ENCODE measurements at regions not wholly inside any gene's neighbourhood (a gene's known extent, or its start where the extent isn't known, plus 50 kb on each side); places are given as distances from the start of the nearest gene placed in this dataset.

- ATAC-seq (no peak), DNase-seq (ENCODE audit: low spot score) (no peak)
- intact Hi-C loops (cut with DNase I), result no loop called here
Observed at GRCh38 chr13:43981512-43982301, 102.0 kb downstream of the LACC1 start.

GRCh38 chr13:43983373-43983772 is 103.7 kb downstream of the LACC1 start:
- no peak for ATAC-seq
- DNase-seq (ENCODE audit: low spot score), result no peak
- intact Hi-C loops (cut with DNase I), result no loop called here

GRCh38 chr13:43984292-43984691 is 104.6 kb downstream of the LACC1 start:
- no peak for ATAC-seq
- intact Hi-C loops (cut with DNase I), result no loop called here

GRCh38 chr13:43985422-43986072 is 105.8 kb downstream of the LACC1 start:
- intact Hi-C loops (cut with DNase I), result no loop called here
- ATAC-seq (peak; percentile 26), DNase-seq (ENCODE audit: low spot score) (no peak)

More at GRCh38 chr13:43984292-43984691, 104.6 kb downstream of the LACC1 start:
- no peak for DNase-seq (ENCODE audit: low spot score)

DNA sequence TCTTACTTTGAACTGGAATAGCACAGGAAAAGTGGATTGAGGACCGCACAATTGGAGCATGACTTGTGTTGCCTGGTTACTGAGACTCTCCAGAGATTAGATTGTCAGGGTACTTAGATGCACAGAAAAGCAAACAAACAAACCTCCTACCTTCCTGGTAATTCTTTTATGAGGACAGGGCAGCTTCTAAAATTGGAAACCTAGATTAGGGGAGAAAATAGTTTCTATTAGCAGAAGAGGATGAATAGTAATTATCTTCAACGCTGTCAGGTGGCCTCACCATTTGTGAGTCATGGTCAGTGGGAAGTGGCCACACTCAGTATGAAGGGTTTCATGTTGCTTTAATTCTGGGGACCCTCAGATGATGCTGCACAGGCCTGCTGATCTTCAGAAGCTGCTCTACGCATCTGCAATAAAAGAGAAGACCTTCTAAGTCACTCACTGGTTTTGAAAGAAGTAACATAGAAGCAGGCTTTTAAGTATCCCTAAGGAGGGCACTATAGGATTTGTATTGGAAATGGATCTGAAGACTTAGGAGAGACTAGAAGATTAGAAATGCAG is 106.8 kb downstream of the LACC1 start:
- DNase-seq (ENCODE audit: low spot score), result no peak
- intact Hi-C loops (cut with DNase I), result no loop called here
- ATAC-seq, result peak; percentile 74

DNA sequence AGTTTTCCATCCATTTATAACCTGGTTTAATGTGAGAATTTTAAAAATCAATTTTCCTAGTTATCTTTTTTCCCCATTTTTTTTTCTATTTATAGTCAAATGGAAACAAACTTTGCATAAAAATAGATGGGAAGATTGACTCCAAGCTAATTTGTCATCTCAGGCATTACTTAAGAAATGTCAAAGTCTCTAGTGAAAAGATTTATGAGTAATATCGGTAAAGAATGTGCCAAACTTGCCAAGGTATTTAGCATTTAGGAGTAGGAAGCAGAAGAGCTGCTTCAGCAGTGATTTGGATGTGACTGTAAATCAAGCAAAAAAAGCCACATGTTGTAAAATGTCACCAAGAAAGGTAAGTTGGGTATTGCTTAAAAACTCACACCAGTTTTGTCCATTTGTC is 108.6 kb downstream of the LACC1 start:
- no peak for ATAC-seq
- intact Hi-C loops (cut with DNase I), result no loop called here
- DNase-seq (ENCODE audit: low spot score), result no peak

DNA sequence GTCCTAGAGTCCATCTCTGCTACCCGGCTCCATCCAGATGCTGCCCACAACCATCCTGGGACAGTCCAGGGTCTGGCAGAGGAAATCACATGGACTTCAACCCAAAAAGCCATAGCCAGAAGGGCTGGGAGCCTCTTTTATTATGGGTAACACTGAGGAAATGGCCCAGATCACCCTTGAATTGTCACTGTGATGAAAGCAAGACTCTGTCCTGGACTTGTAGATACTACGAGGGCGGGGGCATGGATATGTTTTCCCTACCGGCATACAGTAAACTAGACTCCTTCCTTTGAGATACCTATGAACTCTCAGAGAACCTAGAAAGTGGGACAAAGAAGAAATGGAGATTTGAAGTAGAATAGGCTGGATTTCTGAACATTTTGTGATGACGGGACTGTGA is 110.3 kb downstream of the LACC1 start:
- DNase-seq (ENCODE audit: low spot score), result no peak

DNA sequence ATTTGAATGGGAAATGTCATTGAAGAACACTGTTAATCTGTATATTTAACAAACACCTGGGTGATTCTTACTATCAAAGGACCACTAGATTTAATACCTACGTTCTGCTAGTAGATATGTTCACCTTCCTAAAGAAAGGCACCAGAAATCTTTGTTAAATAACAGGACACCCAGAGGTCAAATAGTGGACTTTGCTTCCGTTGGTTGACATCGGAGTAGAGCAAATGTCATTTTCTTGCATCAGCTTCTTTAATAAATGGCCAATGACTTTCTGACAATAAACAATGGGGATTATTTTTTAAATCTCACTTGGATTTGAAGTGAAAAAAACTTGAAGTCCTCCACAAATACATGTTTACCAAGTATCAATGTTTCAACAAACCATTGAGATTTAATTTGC is 111.1 kb downstream of the LACC1 start:
- ATAC-seq, result no peak
- intact Hi-C loops (cut with DNase I), result no loop called here
- DNase-seq (ENCODE audit: low spot score), result no peak

More for the DNA sequence above, 110.3 kb downstream of the LACC1 start:
- intact Hi-C loops (cut with DNase I), result no loop called here
- no peak for ATAC-seq

DNA sequence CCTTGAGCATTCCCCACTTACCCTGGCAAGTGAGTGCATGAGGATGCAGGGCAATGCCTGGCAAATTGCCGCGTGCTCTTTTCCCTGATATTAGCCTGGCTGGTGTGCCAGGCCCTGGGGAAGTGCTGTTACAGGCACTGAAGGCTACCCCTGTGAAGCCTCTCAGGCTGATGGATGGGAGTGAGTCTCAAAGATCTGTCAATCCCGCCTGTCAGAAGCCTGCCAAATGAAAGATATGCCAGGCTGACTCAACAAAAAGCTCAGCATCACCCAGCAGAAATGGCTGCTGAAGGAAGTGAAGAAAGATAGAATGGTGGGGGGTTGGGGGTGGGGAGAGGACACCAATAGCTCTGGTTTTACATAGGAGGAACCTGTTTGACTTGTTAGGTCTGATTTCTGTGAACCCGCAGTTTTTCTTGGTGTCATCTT is 112.1 kb downstream of the LACC1 start:
- intact Hi-C loops (cut with DNase I), result no loop called here
- no peak for ATAC-seq
- DNase-seq (ENCODE audit: low spot score), result no peak

DNA sequence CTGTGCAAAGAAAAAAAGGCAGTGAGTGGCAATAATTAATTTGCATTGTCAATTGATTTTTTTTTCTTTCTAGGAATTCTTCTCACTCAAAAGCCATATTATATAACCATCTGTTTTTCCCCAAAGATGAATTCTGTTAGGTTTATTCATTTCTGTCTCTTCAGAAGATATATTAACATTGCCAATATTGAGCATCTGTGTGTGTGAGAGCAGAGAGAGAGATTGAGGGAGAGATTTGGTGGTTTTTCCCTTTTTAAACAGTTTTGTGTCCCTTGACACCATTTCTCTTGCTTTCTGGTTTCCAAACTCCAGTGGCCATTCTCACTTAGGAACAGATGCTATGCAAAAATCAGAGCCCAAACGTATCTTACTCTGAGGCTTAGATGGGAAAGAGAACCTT is 112.5 kb downstream of the LACC1 start:
- ATAC-seq (no peak), DNase-seq (ENCODE audit: low spot score) (no peak)
- intact Hi-C loops (cut with DNase I), result no loop called here

DNA sequence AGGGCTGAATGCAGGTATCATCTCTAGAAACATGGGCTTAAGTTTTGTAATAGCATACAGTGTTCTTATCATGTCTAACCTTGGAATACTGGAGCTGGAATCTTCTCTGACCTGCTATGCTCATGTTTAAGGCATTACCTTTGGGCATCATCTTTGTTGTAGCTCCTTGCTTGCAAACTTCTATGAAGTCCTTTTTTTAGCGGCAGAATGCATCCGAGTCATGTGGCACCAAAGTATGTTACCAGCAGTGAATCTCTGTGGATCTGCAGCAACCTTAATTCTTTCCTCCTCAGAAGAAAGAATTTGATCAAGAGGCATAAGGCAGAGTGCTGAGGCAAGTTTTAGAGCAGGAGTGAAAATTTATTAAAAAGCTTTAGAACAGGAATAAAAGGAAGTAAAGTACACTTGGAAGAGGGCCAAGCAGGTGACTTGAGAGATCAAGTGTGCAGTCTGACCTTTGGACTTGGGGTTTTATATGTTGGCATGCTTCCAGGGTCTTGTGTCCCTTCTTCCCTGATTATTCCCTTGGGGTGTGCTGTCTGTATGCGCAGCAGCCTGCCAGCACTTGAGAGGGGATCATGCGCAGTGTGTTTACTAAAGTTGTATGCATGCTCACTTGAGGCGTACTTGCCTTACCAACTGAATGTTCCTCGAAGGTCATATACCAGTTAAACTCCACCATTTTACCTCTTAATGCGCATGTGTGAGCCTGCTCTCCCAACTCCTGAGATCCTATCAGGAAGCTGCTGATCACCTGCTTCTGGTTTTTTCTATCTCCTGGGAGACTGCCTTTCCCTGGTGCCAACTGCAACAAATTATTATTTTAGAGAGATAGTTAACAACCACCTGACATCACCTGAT is 115.5 kb downstream of the LACC1 start:
- intact Hi-C loops (cut with DNase I), result no loop called here
- ATAC-seq, result no peak

DNA sequence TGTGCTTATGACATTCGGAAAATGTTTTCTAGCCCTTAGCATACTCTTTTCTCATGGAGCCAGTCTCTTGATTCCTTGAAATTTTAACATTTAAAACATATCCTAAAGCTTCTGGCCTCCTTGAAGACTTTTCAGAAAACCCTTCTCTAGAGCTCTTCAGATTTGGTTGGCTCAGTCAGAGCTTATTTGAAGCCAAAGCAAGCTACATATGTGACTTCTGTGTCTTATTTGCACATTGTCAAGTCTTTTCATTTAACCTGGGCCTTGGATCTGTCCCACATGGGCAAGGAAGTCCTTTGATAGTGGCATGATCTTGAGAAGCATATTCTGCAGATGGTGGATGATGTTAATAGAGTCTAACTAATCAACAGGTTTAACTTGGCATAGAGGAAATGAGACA is 116.5 kb downstream of the LACC1 start:
- ATAC-seq (no peak), DNase-seq (ENCODE audit: low spot score) (no peak)
- intact Hi-C loops (cut with DNase I), result no loop called here

More for the DNA sequence above, 115.5 kb downstream of the LACC1 start:
- DNase-seq (ENCODE audit: low spot score), result no peak

GRCh38 chr13:44003481-44003880 is 123.8 kb downstream of the LACC1 start:
- DNase-seq (ENCODE audit: low spot score), result no peak
- ATAC-seq, result no peak
- intact Hi-C loops (cut with DNase I), result no loop called here

DNA sequence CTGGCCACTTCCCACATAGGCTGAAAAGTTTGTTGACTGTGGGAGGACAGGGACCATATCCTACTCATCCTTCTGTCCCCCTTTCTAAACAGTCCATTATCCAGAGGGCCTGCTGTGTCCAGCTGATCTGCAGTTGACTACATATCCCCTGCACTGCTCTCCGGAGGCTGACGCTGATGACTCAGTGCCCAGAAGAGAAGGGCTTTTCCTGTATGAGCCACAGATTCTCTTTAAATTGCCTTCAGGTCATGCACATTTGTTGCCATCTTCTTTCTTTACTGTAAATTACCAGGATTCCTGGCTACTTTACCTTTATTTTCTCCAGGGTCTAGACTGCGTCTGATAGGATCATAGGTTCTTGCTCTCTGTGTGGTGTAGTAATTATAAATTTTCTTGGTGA is 125.2 kb downstream of the LACC1 start:
- DNase-seq (ENCODE audit: low spot score) (no peak), ATAC-seq (no peak)
- intact Hi-C loops (cut with DNase I), result no loop called here

- intact Hi-C loops (cut with DNase I), result no loop called here
- DNase-seq (ENCODE audit: low spot score), result no peak
- ATAC-seq, result peak; percentile 91
Observed at GRCh38 chr13:44007451-44007850, 127.7 kb downstream of the LACC1 start.

GRCh38 chr13:44011036-44011435 is 131.3 kb downstream of the LACC1 start:
- ATAC-seq (no peak), DNase-seq (ENCODE audit: low spot score) (no peak)
- intact Hi-C loops (cut with DNase I), result no loop called here

DNA sequence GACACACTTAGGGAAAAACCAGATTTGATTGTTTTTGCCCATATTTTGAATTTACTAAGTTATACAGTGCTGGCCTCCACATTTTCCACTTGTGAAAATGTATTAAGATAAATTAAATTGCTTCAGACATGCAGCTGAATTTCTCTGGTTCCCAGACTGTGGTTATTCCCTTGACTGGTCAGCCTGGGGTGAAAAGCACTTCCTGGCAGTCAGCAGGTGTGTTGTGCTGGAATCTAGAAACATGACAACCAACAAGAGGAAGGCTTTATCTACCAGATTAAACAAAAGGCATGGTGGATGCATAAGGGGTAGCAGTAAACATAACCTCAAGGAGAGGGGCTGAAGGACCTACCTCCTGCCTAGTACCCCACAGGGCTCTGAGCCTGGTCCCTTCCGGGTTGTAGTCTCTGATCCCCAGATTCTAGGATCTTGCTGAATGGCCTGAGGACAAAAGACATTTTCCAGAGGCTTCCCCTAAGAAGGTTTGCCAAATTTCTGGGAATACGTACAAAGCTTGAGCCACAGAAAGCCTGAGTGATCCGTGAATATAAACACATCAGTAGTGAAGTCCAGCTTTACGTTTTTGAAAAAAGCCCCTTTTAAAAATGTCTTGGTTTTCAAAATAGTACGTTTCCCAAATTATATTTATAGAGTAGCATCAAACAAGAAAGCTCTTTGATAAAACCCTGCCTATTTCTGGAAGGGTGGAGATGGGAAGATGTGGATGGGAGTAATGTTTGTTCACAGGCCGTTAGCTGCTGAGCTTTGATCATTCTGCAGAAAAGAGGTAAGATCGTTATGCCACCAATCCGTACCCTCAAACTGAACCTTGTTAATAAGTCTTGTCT is 133.4 kb downstream of the LACC1 start:
- ATAC-seq, result no peak
- DNase-seq (ENCODE audit: low spot score), result no peak
- intact Hi-C loops (cut with DNase I), result no loop called here

DNA sequence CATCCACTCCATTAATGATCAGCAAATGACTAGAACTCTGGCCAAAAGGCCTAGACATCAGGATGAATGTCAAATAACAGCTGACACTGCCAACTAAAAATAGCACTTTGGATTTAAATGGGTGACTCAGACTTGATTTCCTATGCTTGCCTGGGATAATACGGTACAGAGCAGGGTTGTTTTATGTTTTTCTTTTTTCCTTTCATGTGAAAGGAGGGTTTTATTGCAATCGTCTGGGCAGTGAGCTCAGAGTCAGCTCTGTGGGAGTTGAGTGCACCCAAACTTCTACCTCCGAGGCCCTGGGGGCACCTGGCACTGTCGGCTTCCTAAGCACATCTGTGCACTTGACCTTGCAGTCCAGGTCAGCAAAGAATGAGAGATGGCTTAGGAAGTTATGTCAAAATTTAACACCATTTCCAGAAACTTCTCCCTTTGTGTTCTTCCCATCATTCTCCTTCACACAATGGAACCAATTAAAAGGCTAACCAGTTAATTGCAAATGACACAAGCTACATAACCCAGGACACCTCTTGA is 134.1 kb downstream of the LACC1 start:
- no peak for DNase-seq (ENCODE audit: low spot score)
- intact Hi-C loops (cut with DNase I), result no loop called here
- ATAC-seq, result peak; percentile 48
